Body of pancreas (tissue), 4 donors: ENCODE measurements at regions not wholly inside any gene's neighbourhood (a gene's known extent, or its start where the extent isn't known, plus 50 kb on each side); places are given as distances from the start of the nearest gene placed in this dataset.
"Not testable (repeated sequence)": the region's sequence is repeated elsewhere in the genome, so short reads cannot be mapped to it uniquely, and the experiment has no call there.

Experiments
- ATAC-seq: fragments of 150-250 bp; one replicate; pipeline ENCODE4 v1.9.1; 2016
- DNase-seq, 4 donors: peaks; one replicate each; pipeline ENCODE4 v3.0.0-alpha.2; 2019
- H3K27ac ChIP-seq, 4 donors: fragments of 200-600 bp; sonication (generic); 1 replicate in 3 of 4; 2 replicates in 1 of 4; pipeline versions ENCODE4 v1.5.1 to v1.6.1; 2016 to 2019; ENCODE audit warnings: mild to moderate bottlenecking in 1 of 4, mixed read lengths in 1 of 4, moderate library complexity in 1 of 4
- H3K27me3 ChIP-seq, 2 donors: fragments of 200-600 bp; sonication (generic); one replicate each; pipeline ENCODE4 v1.6.0; 2016; ENCODE audit warnings: mild to moderate bottlenecking in 1 of 2
- H3K36me3 ChIP-seq, 2 donors: fragments of 200-600 bp; sonication (generic); replicated peaks in 1 of 2; 2 replicates each; pipeline ENCODE4 v1.5.1; 2016; ENCODE audit warnings: low read depth in 2 of 2; ENCODE audit not compliant: insufficient read depth in 1 of 2
- H3K4me1 ChIP-seq: fragments of 200-600 bp; sonication (generic); one replicate; pipeline ENCODE4 v1.6.0; 2016
- H3K4me3 ChIP-seq, 2 donors: fragments of 200-600 bp; sonication (generic); 1 replicate in 1 of 2; 2 replicates in 1 of 2; pipeline ENCODE4 v1.5.1; 2016 to 2019
- H3K9me3 ChIP-seq, 3 donors: fragments of 200-600 bp; sonication (generic); 1 replicate in 2 of 3; 2 replicates in 1 of 3; pipeline ENCODE4 v1.5.1; 2016
- CTCF ChIP-seq, 7 experiments: fragments of 450-650 bp in 4 of 7; fragments of 200-600 bp in 3 of 7; sonication (generic) in 3 of 7; IDR thresholded peaks; one replicate each; pipeline ENCODE4 v1.5.1; 2016 to 2019; ENCODE audit warnings: antibody characterized with exemption in 7 of 7
- POLR2A ChIP-seq, 3 donors: fragments of 450-650 bp; IDR thresholded peaks; one replicate each; pipeline ENCODE4 v1.6.1; 2016; ENCODE audit warnings: antibody characterized with exemption in 3 of 3, mild to moderate bottlenecking in 2 of 3
- WGBS, 2 donors: methylation state at CpG; one replicate each; pipeline ENCODE4 v1.1.5; 2017; 5-methylcytosine and 5-hydroxymethylcytosine counted together
- intact Hi-C: fragments of 100-400 bp; cut with DNase I; formaldehyde crosslinking; loops from one replicate; pipeline ENCODE4 v1.15.1; 2023

GRCh38 chr1:224047538-224047937, 66.4 kb upstream of the FBXO28 start:
- intact Hi-C loops: no loop called here
- DNase-seq: no peak
- no peaks in the 10 kb centered on the region for H3K9me3 ChIP-seq
- no peaks in the 10 kb centered on the region for H3K4me1 ChIP-seq
- H3K36me3 ChIP-seq: no peaks in the 10 kb centered on the region
- no peak overlapping the region for H3K27ac ChIP-seq
- TF ChIP-seq CTCF (IDR thresholded peaks at IDR 0.05) (no peak), POLR2A (IDR thresholded peaks at IDR 0.05) (no peak)
- H3K27me3 ChIP-seq: no peaks in the 10 kb centered on the region
- 75 to 83% methylated on average over 2 of the region's 2 CpGs for WGBS, 2 donors
- H3K4me3 ChIP-seq: no peak overlapping the region
- ATAC-seq: no peak

GRCh38 chr1:224045556-224045955, 68.4 kb upstream of the FBXO28 start:
- intact Hi-C loops: no loop called here
- Histone ChIP-seq H3K4me3 (no peak overlapping the region), H3K36me3 (no peaks in the 10 kb centered on the region), H3K9me3 (no peaks in the 10 kb centered on the region), H3K4me1 (no peaks in the 10 kb centered on the region), H3K27ac (no peak overlapping the region), H3K27me3 (no peaks in the 10 kb centered on the region)
- WGBS, 2 donors: 55 to 69% methylated on average over 5 to 7 of the region's 7 CpGs
- ATAC-seq (no peak), DNase-seq (no peak)
- TF ChIP-seq POLR2A (IDR thresholded peaks at IDR 0.05) (no peak), CTCF (IDR thresholded peaks at IDR 0.05) (no peak)

GRCh38 chr1:224044420-224044819, 69.5 kb upstream of the FBXO28 start:
- ATAC-seq: no peak
- no peak for DNase-seq
- 91 to 95% methylated on average over 4 of the region's 4 CpGs for WGBS, 2 donors
- no peaks in the 10 kb centered on the region for H3K9me3 ChIP-seq
- no peaks in the 10 kb centered on the region for H3K27me3 ChIP-seq
- no peaks in the 10 kb centered on the region for H3K36me3 ChIP-seq
- no peak overlapping the region for H3K4me3 ChIP-seq
- H3K27ac ChIP-seq: no peak overlapping the region
- intact Hi-C loops: no loop called here
- TF ChIP-seq CTCF (IDR thresholded peaks at IDR 0.05): no peak
- TF ChIP-seq POLR2A (IDR thresholded peaks at IDR 0.05): no peak
- H3K4me1 ChIP-seq: no peaks in the 10 kb centered on the region

GRCh38 chr1:224042557-224043118, 71.3 kb upstream of the FBXO28 start:
- H3K4me3 ChIP-seq: no peak overlapping the region
- TF ChIP-seq POLR2A (IDR thresholded peaks at IDR 0.05): no peak
- TF ChIP-seq CTCF (IDR thresholded peaks at IDR 0.05): no peak
- H3K9me3 ChIP-seq: no peaks in the 10 kb centered on the region
- no peak overlapping the region for H3K27ac ChIP-seq
- H3K36me3 ChIP-seq: no peaks in the 10 kb centered on the region
- intact Hi-C loops: no loop called here
- H3K27me3 ChIP-seq: no peaks in the 10 kb centered on the region
- DNase-seq (no peak), ATAC-seq (no peak)
- WGBS, 2 donors: 61 to 64% methylated on average over 4 of the region's 4 CpGs
- H3K4me1 ChIP-seq: no peaks in the 10 kb centered on the region

GRCh38 chr1:224041032-224041431, 72.9 kb upstream of the FBXO28 start:
- Histone ChIP-seq H3K4me3 (no peak overlapping the region), H3K4me1 (no peaks in the 10 kb centered on the region), H3K36me3 (no peaks in the 10 kb centered on the region), H3K9me3 (no peaks in the 10 kb centered on the region), H3K27ac (no peak overlapping the region), H3K27me3 (no peaks in the 10 kb centered on the region)
- DNase-seq: no peak
- TF ChIP-seq CTCF (IDR thresholded peaks at IDR 0.05) (no peak), POLR2A (IDR thresholded peaks at IDR 0.05) (no peak)
- 32 to 46% methylated on average over 3 of the region's 3 CpGs for WGBS, 2 donors
- intact Hi-C loops: no loop called here
- no peak for ATAC-seq

GRCh38 chr1:224040423-224040822, 73.5 kb upstream of the FBXO28 start:
- H3K4me1 ChIP-seq, DNase-seq, H3K36me3 ChIP-seq, H3K27me3 ChIP-seq, H3K27ac ChIP-seq, ATAC-seq, H3K4me3 ChIP-seq, intact Hi-C loops, H3K9me3 ChIP-seq: not testable (repeated sequence)

GRCh38 chr1:224040006-224040405, 73.9 kb upstream of the FBXO28 start:
- intact Hi-C loops, H3K4me3 ChIP-seq, H3K27ac ChIP-seq, H3K9me3 ChIP-seq, H3K36me3 ChIP-seq, DNase-seq, ATAC-seq, H3K4me1 ChIP-seq, H3K27me3 ChIP-seq: not testable (repeated sequence)
- 80% methylated on average over 6 of the region's 6 CpGs for WGBS, 2 donors

GRCh38 chr1:224038832-224039231, 75.1 kb upstream of the FBXO28 start:
- H3K4me1 ChIP-seq, intact Hi-C loops, H3K27ac ChIP-seq, H3K36me3 ChIP-seq, DNase-seq, ATAC-seq, H3K9me3 ChIP-seq, H3K4me3 ChIP-seq, H3K27me3 ChIP-seq: not testable (repeated sequence)
- WGBS, 2 donors: 69 to 71% methylated on average over 2 of the region's 2 CpGs
